K562 (cell line): ENCODE measurements at regions not wholly inside any gene's neighbourhood (a gene's known extent, or its start where the extent isn't known, plus 50 kb on each side); places are given as distances from the start of the nearest gene placed in this dataset.

ENCODE experiments used
- AFF1 ChIP-seq, 2 experiments: fragments of 450-650 bp; IDR thresholded peaks; 2 replicates each; pipeline ENCODE4 v1.6.1; 2018; ENCODE audit warnings: mild to moderate bottlenecking in 2 of 2, low read depth in 1 of 2; ENCODE audit not compliant: partially characterized antibody in 2 of 2
- CHCHD3 ChIP-seq: fragments of 250-450 bp; sonication (Bioruptor Pico); IDR thresholded peaks from 2 replicates; pipeline ENCODE4 v2.1.2; 2022; ENCODE audit warnings: mild to moderate bottlenecking
- CREB3L1 ChIP-seq: fragments of 450-650 bp; IDR thresholded peaks from 2 replicates; pipeline ENCODE4 v1.6.1; 2014; ENCODE audit warnings: low read depth, mild to moderate bottlenecking, moderate library complexity, borderline replicate concordance
- DEAF1 ChIP-seq: fragments of 450-650 bp; formaldehyde crosslinking; IDR thresholded peaks from 2 replicates; pipeline ENCODE4 v1.4.0; 2020; ENCODE audit warnings: mild to moderate bottlenecking, moderate library complexity
- EHMT2 ChIP-seq: fragments of 450-650 bp; IDR thresholded peaks from 2 replicates; pipeline ENCODE4 v1.6.1; 2018; ENCODE audit warnings: antibody characterized with exemption
- EP300 ChIP-seq: IDR thresholded peaks from 2 replicates; pipeline ENCODE4 v1.6.1; 2012; ENCODE audit warnings: low read length, improper control_type of control experiment
- FOSL1 ChIP-seq: fragments of 200-800 bp; sonication (Bioruptor generic); conservative IDR thresholded peaks from 2 replicates; pipeline ENCODE4 v1.6.1; 2016; ENCODE audit warnings: missing genetic modification characterization, missing compliant biosample characterization
- FOXK1 ChIP-seq: sonication (generic); formaldehyde crosslinking; IDR thresholded peaks from 2 replicates; pipeline ENCODE4 v1.8.0; 2022; ENCODE audit warnings: missing genetic modification reagents, mild to moderate bottlenecking, borderline replicate concordance
- HINFP ChIP-seq: fragments of 450-650 bp; conservative IDR thresholded peaks from 2 replicates; pipeline ENCODE4 v1.6.1; 2016; ENCODE audit warnings: missing genetic modification characterization, low read depth, mild to moderate bottlenecking, control low read depth, missing compliant biosample characterization
- KHSRP ChIP-seq: fragments of 450-650 bp; IDR thresholded peaks from 2 replicates; pipeline ENCODE4 v1.6.1; 2017
- MLLT1 ChIP-seq, 2 experiments: fragments of 450-650 bp; IDR thresholded peaks; 2 replicates each; pipeline ENCODE4 v1.6.1; 2016
- PREB ChIP-seq: sonication (generic); formaldehyde crosslinking; IDR thresholded peaks from 2 replicates; pipeline ENCODE4 v1.8.1; 2023; ENCODE audit warnings: mild to moderate bottlenecking, missing genetic modification reagents
- RFX1 ChIP-seq: fragments of 450-650 bp; IDR thresholded peaks from 2 replicates; pipeline ENCODE4 v1.6.1; 2016; ENCODE audit warnings: mild to moderate bottlenecking, moderate library complexity
- SMARCA4 ChIP-seq: fragments of 450-650 bp; IDR thresholded peaks from 2 replicates; pipeline ENCODE4 v1.6.1; 2016
- ZNF395 ChIP-seq: fragments of 200-800 bp; sonication (Bioruptor generic); IDR thresholded peaks from 2 replicates; pipeline ENCODE4 v1.6.1; 2017; ENCODE audit warnings: missing genetic modification characterization, missing compliant biosample characterization

- TF ChIP-seq CREB3L1: no peak
- TF ChIP-seq CHCHD3 (CRISPR knock-in tag): no peak
- TF ChIP-seq MLLT1 (IDR thresholded peaks at IDR 0.05): peak; percentile 82 to 91
- peak; percentile 24; the same call in 1 of the 2 replicates for TF ChIP-seq KHSRP
- TF ChIP-seq AFF1 (IDR thresholded peaks at IDR 0.05; ENCODE audit: low read depth in 1 of 2, partially characterized antibody in 2 of 2): peak; percentile 44 to 63
- peak; percentile 75; the same call in 1 of the 2 replicates for TF ChIP-seq EHMT2
- TF ChIP-seq HINFP (tag): peak; percentile 74
- no peak; the same call in 1 of the 2 replicates for TF ChIP-seq PREB (CRISPR knock-in tag)
- TF ChIP-seq EP300: no peak
- TF ChIP-seq ZNF395 (CRISPR knock-in tag): no peak
- peak; percentile 44; the same call in 1 of the 2 replicates for TF ChIP-seq RFX1
- TF ChIP-seq FOSL1 (tag): no peak
- TF ChIP-seq DEAF1 (CRISPR knock-in tag): no peak
- peak; percentile 55 for TF ChIP-seq SMARCA4
- TF ChIP-seq FOXK1 (CRISPR knock-in tag): no peak
Measured at GRCh38 chr6:27156874-27157458, 90.5 kb upstream of the PRSS16 start (continued).
